ENCODE measurements at regions not wholly inside any gene's neighbourhood (a gene's known extent, or its start where the extent isn't known, plus 50 kb on each side); places are given as distances from the start of the nearest gene placed in this dataset.
A peak's percentile ranks its signal among the peaks of the same experiment; 100 is the strongest.

GRCh38 chr5:91521785-91522184, 138.7 kb upstream of the ARRDC3 start:
- no peak for TF ChIP-seq CTCF (IDR thresholded peaks at IDR 0.05; ENCODE audit: extremely low read depth, missing control alignments)
- no peak for DNase-seq (ENCODE audit: low spot score)

DNA sequence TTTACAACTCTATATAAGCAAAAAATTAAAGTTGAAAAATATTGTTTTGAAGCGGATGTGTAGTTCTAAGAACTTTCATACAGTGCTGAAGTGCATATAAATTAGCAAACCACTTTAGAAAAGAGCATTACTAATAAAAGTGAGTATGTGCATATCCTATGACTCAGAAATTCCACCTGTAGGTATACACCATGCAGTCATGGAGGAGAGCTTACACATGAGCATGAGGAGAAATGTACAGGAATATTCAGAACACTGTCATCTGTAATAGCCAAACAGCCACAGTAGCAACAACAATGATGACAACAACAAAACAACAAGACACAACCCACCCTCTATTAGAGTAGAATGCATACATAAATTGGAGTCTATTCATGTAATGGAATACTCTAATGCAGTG, 138.2 kb upstream of the ARRDC3 start:
- no peak for TF ChIP-seq CTCF (IDR thresholded peaks at IDR 0.05; ENCODE audit: extremely low read depth, missing control alignments)
- DNase-seq (ENCODE audit: low spot score), result no peak

- TF ChIP-seq CTCF (IDR thresholded peaks at IDR 0.05; ENCODE audit: extremely low read depth, missing control alignments), result no peak
- no peak for DNase-seq (ENCODE audit: low spot score)
These were observed 131.3 kb upstream of the ARRDC3 start for GRCh38 chr5:91514400-91514799.

- DNase-seq (ENCODE audit: low spot score), result no peak
- TF ChIP-seq CTCF (IDR thresholded peaks at IDR 0.05; ENCODE audit: extremely low read depth, missing control alignments), result no peak
These were observed 120.2 kb upstream of the ARRDC3 start for GRCh38 chr5:91503321-91503720.

- DNase-seq (ENCODE audit: low spot score), result no peak
- no peak for TF ChIP-seq CTCF (IDR thresholded peaks at IDR 0.05; ENCODE audit: extremely low read depth, missing control alignments)
These were observed 117.6 kb upstream of the ARRDC3 start for GRCh38 chr5:91500758-91501157.

- TF ChIP-seq CTCF (IDR thresholded peaks at IDR 0.05; ENCODE audit: extremely low read depth, missing control alignments), result peak; percentile 16
- DNase-seq (ENCODE audit: low spot score), result peak; percentile 7
These were observed 116.9 kb upstream of the ARRDC3 start for GRCh38 chr5:91499943-91500531.

- TF ChIP-seq CTCF (IDR thresholded peaks at IDR 0.05; ENCODE audit: extremely low read depth, missing control alignments), result no peak
- DNase-seq (ENCODE audit: low spot score), result no peak
These were observed 112.6 kb upstream of the ARRDC3 start for GRCh38 chr5:91495699-91496098.

All from GM20000 (cell line).